GM21576 (cell line): ENCODE measurements at regions not wholly inside any gene's neighbourhood (a gene's known extent, or its start where the extent isn't known, plus 50 kb on each side); places are given as distances from the start of the nearest gene placed in this dataset.

ENCODE experiments used
- ATAC-seq: cut with Tn5 transposase; IDR thresholded peaks from one replicate; pipeline ENCODE4 v1.9.1; 2021; ENCODE audit warnings: mild to moderate bottlenecking, moderate library complexity; ENCODE audit not compliant: unreplicated experiment

GRCh38 chr7:95668504-95669018 lies 72.2 kb upstream of the PDK4 start:
- ATAC-seq, result no peak

DNA sequence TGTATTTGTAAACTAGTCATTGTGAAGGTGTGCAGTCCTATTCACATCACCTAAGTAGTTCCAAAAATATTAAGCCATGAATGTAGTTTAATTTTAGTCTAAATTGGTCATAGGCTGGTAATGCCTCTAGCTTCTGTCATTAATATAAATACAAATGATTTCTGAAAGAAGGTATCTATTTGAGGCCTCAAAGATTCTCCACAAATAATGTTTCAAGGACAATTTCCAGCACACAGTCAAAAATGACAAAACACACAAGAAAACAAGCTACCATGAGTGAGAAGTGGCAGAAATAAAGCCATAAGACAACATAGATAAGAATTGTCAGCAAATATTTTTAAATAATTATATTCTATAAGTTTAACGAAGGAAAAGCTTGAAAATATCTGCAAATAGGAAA lies 66.7 kb upstream of the PDK4 start:
- no peak for ATAC-seq

DNA sequence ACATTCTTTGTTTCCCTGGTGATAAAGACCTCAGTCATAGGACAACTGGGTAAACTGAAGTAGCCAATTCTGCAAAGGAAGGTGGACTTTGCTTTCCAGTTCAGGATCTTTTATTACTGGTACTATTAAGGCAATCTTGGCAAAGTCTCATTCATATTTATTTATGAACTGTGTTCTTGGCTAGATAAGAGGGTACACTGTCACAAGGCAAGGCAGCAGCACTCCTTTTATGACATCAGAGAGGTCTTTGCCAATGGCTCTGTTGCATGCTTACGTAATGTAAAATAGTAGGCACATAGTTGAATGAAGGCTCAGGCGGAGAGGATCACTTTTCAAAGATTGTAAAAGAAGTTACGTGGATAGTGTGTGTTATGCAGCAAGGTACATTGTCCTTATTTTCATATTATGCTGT lies 63.7 kb upstream of the PDK4 start:
- ATAC-seq, result no peak

- no peak for ATAC-seq
Measured at GRCh38 chr7:95658676-95659075, 62.4 kb upstream of the PDK4 start.

GRCh38 chr7:95649546-95649945 lies 53.2 kb upstream of the PDK4 start:
- ATAC-seq, result no peak

- no peak for ATAC-seq
Measured at GRCh38 chr7:95646350-95646749, 50.0 kb upstream of the PDK4 start.
